ENCODE measurements at regions not wholly inside any gene's neighbourhood (a gene's known extent, or its start where the extent isn't known, plus 50 kb on each side); places are given as distances from the start of the nearest gene placed in this dataset.

- Histone ChIP-seq H3K36me3 (ENCODE audit: insufficient read depth in 1 of 2, low read depth in 1 of 2) (no peaks in the 10 kb centered on the region), H3K27ac (no peak overlapping the region), H3K4me3 (no peak overlapping the region), H3K4me1 (no peaks in the 10 kb centered on the region), H3K27me3 (ENCODE audit: insufficient read depth in 3 of 3, low read length in 2 of 3) (no peaks in the 10 kb centered on the region), H3K9me3 (no peaks in the 10 kb centered on the region)
- DNase-seq (no peak), ATAC-seq (no peak)
- no peak for TF ChIP-seq CTCF (IDR thresholded peaks at IDR 0.05)
- intact Hi-C loops (cut with DNase I) = no loop called here
- WGBS, 3 donors = 88 to 92% (median 89%) methylated on average over 4 of the region's 4 CpGs
These were observed 221.2 kb upstream of the PSMD7 start for GRCh38 chr16:74075393-74075792.

GRCh38 chr16:74073456-74073855, 223.2 kb upstream of the PSMD7 start:
- Histone ChIP-seq H3K9me3 (no peaks in the 10 kb centered on the region), H3K4me3 (no peak overlapping the region), H3K27me3 (ENCODE audit: insufficient read depth in 3 of 3, low read length in 2 of 3) (peaks cover 0 to 2% (median 0%) of the 10 kb centered on the region in 3 donors), H3K36me3 (ENCODE audit: insufficient read depth in 1 of 2, low read depth in 1 of 2) (no peaks in the 10 kb centered on the region), H3K27ac (no peak overlapping the region), H3K4me1 (no peaks in the 10 kb centered on the region)
- DNase-seq (no peak), ATAC-seq (no peak)
- whole genome bisulfite sequencing, 3 donors = 74 to 85% (median 76%) methylated on average over 3 of the region's 3 CpGs
- intact Hi-C loops (cut with DNase I) = no loop called here
- TF ChIP-seq CTCF (IDR thresholded peaks at IDR 0.05) = no peak

- intact Hi-C loops (cut with DNase I) = no loop called here
- no peak overlapping the region for H3K4me3 ChIP-seq
- H3K4me1 ChIP-seq = no peaks in the 10 kb centered on the region
- no peaks in the 10 kb centered on the region for H3K36me3 ChIP-seq (ENCODE audit: insufficient read depth in 1 of 2, low read depth in 1 of 2)
- H3K9me3 ChIP-seq = no peaks in the 10 kb centered on the region
- ATAC-seq = no peak
- no peak for TF ChIP-seq CTCF (IDR thresholded peaks at IDR 0.05)
- 53 to 55% (median 54%) methylated on average over 8 of the region's 8 CpGs for WGBS, 3 donors
- H3K27me3 ChIP-seq (ENCODE audit: insufficient read depth in 3 of 3, low read length in 2 of 3) = peaks cover 0 to 2% (median 0%) of the 10 kb centered on the region in 3 donors
- H3K27ac ChIP-seq = no peak overlapping the region
- DNase-seq = no peak
These were observed 224.5 kb upstream of the PSMD7 start for GRCh38 chr16:74071996-74072535.

- Histone ChIP-seq H3K36me3 (ENCODE audit: insufficient read depth in 1 of 2, low read depth in 1 of 2) (no peaks in the 10 kb centered on the region), H3K4me3 (no peak overlapping the region), H3K27me3 (ENCODE audit: insufficient read depth in 3 of 3, low read length in 2 of 3) (peaks cover 0 to 2% (median 0%) of the 10 kb centered on the region in 3 donors), H3K27ac (no peak overlapping the region), H3K4me1 (no peaks in the 10 kb centered on the region), H3K9me3 (no peaks in the 10 kb centered on the region)
- intact Hi-C loops (cut with DNase I) = no loop called here
- WGBS, 3 donors = 67 to 82% (median 76%) methylated on average over 10 of the region's 10 CpGs
- no peak for ATAC-seq
- no peak for TF ChIP-seq CTCF (IDR thresholded peaks at IDR 0.05)
- DNase-seq = no peak
These were observed 226.4 kb upstream of the PSMD7 start for GRCh38 chr16:74070237-74070636.

GRCh38 chr16:74064120-74064735, 232.4 kb upstream of the PSMD7 start:
- no peak for DNase-seq
- no peak for ATAC-seq
- Histone ChIP-seq H3K27ac (no peak overlapping the region), H3K4me1 (no peaks in the 10 kb centered on the region), H3K36me3 (ENCODE audit: insufficient read depth in 1 of 2, low read depth in 1 of 2) (no peaks in the 10 kb centered on the region), H3K27me3 (ENCODE audit: insufficient read depth in 3 of 3, low read length in 2 of 3) (peaks cover 0 to 3% (median 1%) of the 10 kb centered on the region in 3 donors), H3K4me3 (no peak overlapping the region), H3K9me3 (no peaks in the 10 kb centered on the region)
- WGBS, 3 donors = 54 to 60% (median 56%) methylated on average over 5 of the region's 5 CpGs
- intact Hi-C loops (cut with DNase I) = no loop called here
- no peak for TF ChIP-seq CTCF (IDR thresholded peaks at IDR 0.05)

Measured in psoas muscle (tissue), 7 donors.